ENCODE measurements at regions not wholly inside any gene's neighbourhood (a gene's known extent, or its start where the extent isn't known, plus 50 kb on each side); places are given as distances from the start of the nearest gene placed in this dataset.

DNA sequence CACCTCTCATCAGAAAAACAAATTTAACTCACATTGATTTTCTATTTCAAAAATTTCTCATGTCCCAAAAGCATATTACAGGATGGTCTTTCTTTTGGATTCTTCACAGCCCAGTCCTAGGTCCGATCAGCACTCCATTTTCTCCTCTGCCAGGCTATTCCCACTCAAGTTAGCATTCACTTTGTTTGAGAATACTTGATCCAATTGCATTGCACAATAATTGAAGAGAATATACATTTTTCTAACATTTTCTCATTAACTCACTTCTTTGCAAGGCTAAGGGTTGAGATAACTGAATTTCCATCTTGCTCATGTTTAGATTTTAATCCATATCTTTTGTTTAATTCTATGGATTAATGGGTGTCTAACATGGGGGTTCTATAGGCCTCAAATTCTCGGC lies 716.1 kb downstream of the QKI start:
- DNase-seq (ENCODE audit: extremely low read depth in 1 of 11, low read depth in 9 of 11, low spot score in 4 of 11): no peak

DNA sequence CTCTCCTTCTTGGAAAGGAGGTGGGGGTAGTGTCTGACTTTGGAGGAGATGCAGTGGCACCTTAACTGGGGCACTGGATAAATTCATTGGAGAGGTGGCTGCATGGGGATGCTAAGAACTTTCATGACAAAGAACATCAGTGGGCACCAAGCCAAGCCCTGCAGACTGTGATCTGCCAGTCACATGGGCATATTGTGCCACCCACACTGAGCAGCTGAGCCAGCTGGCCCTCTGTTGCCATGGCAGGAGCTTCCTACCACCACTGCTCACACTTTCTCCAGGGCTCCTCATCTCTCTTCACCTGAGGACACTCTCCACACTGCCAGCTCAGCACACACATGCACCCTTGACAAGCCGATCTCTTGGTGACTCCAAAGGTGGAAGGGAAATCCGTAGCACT lies 715.6 kb downstream of the QKI start:
- DNase-seq (ENCODE audit: extremely low read depth in 1 of 11, low read depth in 9 of 11, low spot score in 4 of 11): no peak

DNA sequence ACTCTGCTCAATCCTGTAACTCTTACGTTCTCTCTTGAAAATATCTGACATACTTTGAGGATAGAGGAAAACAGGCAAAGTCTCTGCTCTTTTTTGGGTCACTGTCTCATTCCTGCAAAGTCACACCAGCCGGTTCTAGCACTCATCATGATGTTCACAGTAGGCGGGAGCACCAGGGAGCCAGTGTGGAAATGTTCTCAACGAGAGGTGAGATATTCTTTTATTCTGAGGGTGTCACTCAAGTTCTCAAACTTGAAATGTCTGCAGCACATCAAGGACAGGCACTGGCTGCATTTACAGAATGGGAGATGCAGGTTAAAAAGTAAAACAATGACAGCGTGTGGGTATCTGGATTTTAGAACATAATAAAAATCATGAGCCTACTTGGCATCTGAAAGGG lies 714.7 kb downstream of the QKI start:
- DNase-seq (ENCODE audit: extremely low read depth in 1 of 11, low read depth in 9 of 11, low spot score in 4 of 11): no peak

DNA sequence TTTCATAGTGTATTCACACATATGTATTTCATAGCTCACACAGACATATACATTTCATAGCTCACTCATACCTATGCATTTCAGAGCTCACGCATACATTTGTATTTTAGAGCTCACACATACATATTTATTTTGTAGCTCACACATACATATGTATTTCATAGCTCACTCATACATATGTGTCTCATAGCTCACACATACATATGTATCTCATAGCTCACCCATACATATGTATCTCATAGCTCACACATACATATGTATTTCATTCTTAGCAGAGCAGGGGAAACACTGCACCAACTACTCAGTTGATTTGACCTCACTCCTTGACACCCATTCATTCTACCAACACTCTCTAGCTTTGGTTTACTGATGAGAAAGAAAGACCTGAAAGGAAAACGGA lies 713.6 kb downstream of the QKI start:
- DNase-seq (ENCODE audit: extremely low read depth in 1 of 11, low read depth in 9 of 11, low spot score in 4 of 11): no peak

DNA sequence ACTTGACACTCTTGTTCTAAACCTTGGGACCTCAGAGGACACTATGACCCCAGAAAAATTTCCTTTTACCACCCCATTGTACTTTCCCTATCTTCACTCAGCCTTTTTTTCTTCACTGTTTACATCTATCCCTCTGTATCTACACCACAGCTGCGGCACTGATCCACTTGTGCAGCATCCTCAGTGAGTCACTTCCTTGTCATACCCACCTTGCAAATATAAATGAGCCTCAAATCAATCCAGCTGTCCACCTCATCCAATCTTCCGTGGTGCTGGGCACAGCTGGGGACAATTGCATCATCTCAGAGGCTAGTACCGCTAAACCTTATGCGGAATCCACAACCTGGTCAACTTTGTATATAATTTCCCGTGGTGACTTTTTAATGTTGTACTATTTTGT lies 710.5 kb downstream of the QKI start:
- DNase-seq (ENCODE audit: extremely low read depth in 1 of 11, low read depth in 9 of 11, low spot score in 4 of 11): no peak

DNA sequence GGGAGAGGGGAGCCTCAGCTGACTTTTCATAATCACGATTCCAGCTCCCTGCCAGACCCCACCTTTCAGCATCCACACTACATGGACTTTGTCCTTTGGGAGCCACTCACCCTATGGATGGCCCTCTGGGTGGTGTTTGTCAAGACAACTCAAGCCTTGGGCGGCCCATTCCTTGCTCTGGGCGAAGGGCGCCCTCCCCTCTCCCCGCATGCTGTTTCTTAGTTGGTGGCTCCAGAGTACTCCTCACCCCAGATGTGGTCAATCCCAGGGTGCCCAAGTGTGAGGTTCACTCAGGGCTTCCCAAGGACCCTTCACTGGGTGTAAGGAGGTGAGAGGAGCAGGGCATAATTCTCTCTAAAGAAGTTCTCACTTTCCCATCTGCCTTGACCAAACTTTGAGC lies 710.0 kb downstream of the QKI start:
- no peak for DNase-seq (ENCODE audit: extremely low read depth in 1 of 11, low read depth in 9 of 11, low spot score in 4 of 11)

DNA sequence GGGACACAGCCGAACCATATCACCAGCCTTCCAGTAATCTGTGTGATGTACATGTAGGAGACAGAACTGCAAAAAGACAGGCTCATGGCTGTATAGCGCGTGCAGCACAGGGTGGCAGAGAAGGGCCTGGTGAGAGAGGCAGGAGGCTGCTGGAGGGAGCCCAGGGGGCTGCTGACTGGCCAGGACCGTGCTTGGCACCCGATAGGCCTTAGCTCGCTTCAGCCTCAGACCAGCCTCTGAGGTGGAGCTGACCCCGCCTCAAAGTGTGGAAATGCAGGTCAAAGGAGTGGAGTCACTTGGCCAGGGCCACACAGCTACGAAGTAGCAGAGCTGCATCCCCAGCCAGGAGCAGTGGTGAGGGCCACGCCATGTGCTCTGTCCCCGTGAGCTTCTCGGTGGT lies 707.6 kb downstream of the QKI start:
- DNase-seq (ENCODE audit: extremely low read depth in 1 of 11, low read depth in 9 of 11, low spot score in 4 of 11): no peak

DNA sequence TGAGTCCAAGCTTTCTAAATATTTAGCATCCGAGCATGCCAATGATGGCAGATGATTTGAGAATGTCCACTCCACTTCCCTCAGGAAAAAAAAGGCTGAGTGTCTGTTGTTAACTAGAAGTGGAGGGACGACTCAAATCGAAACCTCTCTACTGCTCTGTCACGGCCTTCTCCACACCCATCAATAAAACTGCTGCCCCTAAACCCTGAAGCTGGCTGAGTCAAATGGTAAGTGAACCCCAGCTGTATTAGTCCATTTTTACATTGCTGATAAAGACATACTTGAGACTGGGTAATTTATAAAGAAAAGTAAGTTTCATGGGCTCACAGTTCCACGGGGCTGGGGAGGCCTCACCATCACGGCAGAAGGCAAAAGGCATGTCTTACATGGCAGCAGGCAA lies 707.0 kb downstream of the QKI start:
- DNase-seq (ENCODE audit: extremely low read depth in 1 of 11, low read depth in 9 of 11, low spot score in 4 of 11): no peak

DNA sequence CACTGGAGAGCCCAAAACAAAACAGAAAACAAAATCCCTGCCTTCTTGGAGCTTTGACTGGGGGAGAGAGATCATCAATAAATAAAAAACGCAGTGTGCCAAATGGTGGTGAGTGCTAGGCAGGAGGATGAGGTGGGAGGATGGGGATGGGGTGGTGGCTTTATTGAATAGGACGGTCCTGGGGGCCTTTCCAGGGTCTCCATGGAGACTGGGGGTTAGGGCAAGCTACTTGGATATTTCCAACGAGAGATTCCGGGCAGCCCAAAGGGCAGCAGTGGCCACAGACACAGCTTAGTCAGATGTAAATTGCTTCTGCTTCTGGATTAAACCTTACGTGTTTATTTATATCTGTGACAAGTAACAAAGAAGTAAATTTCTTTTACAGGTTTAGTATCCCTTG lies 700.1 kb downstream of the QKI start:
- DNase-seq (ENCODE audit: extremely low read depth in 1 of 11, low read depth in 9 of 11, low spot score in 4 of 11): no peak

DNA sequence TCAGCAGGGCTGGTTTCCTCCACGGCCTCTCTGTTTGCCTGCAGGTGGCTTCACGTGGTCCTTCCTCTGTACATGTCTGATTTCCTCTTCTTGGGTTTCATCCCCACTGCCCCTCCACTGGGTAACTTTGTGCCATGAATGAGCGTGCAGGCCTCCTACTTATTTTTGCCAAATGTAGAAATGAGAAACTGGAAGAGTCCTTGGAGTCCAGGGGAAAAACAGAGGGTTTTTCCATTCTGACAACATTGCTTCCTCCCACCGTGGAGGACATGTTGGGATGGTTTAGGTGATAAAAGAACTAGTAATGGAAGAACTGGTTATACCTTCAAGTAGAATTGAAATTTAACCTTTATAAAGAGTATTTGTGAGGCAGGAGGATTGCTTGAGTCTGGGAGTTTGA lies 699.5 kb downstream of the QKI start:
- no peak for DNase-seq (ENCODE audit: extremely low read depth in 1 of 11, low read depth in 9 of 11, low spot score in 4 of 11)

DNA sequence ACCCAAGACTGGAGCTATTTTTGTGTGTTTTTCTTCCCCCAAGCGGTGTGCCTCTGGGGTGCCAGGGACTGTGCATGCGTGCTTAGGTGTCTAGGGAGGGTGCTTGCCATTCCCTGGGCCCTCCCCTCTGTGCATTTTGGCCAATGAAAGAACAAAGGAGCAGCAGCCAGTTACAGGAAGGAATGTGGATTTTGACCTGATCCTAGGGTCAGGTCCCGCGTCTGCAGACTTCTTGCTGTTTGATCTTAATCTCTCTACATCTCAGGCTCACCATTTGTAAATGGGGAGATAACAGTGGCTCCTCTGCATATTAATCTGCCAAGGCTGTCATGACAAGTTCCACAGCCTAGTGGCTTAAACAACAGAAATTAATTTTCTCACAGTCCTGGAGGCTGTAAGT lies 699.1 kb downstream of the QKI start:
- DNase-seq (ENCODE audit: extremely low read depth in 1 of 11, low read depth in 9 of 11, low spot score in 4 of 11): no peak

DNA sequence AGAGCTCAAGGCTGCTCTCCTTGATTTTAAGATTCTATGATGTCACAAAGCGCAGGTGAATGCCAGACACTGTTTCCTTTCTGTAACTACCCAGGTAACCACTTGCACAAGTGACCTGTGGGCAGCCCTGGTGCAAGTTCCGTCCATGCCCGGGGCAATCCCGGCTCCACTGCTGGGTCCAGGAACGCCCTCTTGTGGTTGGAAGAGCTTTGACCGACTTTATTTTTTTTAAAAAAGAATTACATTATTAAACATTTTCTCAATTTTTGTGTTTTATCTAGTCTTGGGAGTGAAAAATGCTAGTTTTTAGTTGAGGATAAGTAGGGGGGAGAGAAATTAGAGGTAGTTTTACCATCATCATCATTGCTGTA lies 695.2 kb downstream of the QKI start:
- DNase-seq (ENCODE audit: extremely low read depth in 1 of 11, low read depth in 9 of 11, low spot score in 4 of 11): no peak

DNA sequence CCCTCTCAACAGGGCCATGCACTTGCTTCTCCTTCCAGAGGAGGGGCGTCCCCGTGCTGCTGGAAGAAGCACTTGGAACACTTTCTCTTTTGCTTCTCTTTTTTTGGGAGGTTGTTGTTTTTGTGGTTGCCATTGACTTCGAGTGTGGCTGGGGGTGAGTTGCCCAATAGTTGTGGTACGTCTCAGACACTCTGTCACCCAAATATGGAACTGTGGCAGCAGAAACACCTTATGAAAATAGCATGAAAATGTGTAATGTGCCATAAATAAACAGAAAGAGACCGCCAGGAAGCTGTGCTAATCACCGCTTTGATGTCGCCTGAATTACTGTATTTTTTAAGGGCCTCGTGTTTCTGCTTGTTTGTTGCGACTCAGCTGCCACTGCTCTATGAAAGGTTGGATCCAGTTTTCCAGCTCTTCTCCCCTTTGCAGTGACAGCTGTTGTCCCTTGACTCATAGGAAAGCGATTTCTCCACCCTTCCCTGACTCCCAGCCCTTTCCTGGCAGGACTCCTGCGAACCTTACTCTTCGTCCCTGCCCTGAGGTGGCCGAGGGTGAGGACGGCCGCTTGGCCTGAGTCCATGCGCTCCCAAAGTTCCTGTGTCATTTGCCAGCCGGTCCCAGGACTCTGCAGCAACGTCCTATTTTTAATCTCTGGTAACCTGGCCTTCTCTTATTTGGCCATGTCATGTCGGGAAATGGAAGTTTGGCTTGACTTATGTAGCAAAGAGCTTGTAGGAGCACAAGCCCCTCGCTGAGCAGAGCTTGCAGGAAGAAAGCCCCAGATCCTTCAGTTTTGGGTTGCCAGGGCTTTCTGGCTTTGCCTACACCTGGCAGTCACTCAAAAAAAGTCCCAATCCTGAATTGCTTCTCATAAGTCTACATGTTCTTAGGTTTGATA lies 694.6 kb downstream of the QKI start:
- DNase-seq (ENCODE audit: extremely low read depth in 1 of 11, low read depth in 9 of 11, low spot score in 4 of 11): no peak

DNA sequence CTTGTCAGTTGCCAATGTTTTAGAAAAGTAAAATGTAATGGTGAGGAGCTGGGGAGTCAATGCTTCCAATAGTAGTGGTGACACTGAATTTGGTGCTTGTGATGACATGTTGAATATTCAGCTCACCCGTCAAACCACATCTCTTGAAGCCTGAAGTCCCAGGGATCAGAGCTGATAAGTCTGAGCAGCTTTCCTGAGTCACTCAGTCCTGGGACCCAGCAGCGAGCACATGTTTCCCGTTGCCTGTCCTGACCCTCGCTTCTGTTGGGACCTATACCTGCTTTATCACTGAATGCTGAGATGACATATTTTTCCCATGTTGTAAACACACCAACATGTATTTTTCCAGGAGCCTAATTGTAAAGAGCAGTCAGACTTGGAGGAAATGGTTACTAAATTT lies 693.6 kb downstream of the QKI start:
- no peak for DNase-seq (ENCODE audit: extremely low read depth in 1 of 11, low read depth in 9 of 11, low spot score in 4 of 11)

DNA sequence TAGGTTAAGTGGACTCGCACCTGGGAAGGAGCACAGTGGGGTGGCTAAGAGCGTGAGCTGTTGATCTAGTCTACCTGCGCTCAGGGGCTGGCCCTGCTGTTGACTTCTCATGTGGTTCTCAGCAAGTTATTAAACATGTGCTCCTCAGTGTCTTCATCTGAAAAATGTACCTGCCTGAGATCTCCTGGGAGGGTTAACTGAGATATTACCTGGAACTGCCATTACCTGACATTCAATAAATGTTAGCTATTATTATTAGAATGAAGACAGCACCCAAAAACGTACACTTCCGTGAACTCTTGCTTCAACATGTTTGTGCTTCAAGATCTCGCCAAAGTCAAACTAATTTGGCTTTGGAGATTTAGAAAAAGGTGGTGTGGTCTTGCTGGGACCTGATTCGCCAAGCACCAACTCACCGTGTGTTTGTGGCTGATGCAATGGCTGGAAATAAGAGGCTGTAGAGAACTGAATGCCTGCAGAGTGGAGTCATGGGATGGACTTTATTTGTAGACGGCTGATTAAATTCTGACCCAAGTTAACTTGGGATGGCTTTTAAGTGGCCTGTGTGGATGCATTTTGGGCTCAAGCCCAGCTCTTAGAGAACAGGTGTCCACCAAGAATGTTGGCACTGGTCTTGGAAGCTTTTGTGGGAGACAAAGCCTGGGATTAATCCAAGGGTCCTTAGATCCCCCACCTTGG lies 692.9 kb downstream of the QKI start:
- no peak for DNase-seq (ENCODE audit: extremely low read depth in 1 of 11, low read depth in 9 of 11, low spot score in 4 of 11)

DNA sequence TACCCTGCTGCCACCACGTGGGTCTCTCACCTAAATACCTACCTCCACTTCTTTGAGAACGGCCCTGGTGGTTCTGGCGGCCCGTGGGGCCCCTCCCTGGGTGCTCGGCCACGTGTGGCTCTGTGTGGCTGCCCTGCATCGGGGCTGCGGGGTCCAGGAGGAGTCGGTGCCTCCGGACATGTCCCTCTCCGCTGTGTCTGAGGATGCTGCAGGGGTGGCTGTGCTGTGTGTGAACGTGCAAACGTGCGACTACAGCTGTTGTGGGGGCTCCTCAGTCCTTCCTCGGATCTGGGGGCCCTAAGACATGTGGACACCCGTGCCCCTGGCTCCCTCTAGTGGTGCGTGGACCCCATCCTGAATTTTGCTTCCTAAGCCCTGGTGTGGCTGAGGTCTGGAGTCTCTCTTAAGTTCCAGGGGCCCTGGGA lies 691.8 kb downstream of the QKI start:
- no peak for DNase-seq (ENCODE audit: extremely low read depth in 1 of 11, low read depth in 9 of 11, low spot score in 4 of 11)

DNA sequence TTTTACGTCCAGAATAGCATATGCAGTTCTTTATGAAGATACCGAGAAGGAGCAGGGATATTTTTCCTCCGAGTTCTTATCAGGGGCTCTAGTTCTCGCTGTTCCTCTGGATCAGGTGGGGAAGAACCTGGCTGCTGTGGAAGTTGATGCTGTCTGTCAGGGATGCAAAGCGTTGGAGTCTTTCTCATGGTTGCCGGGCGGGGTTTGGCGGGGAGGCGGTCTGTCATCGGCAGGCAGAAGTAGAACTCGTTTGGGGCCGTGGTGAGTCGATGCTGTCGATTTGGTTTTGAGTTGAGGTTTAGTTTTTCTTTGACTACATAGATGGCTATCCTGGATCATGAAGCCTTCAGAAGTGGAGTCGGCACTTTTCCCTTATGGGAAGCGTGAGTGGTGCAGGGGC lies 691.2 kb downstream of the QKI start:
- no peak for DNase-seq (ENCODE audit: extremely low read depth in 1 of 11, low read depth in 9 of 11, low spot score in 4 of 11)

DNA sequence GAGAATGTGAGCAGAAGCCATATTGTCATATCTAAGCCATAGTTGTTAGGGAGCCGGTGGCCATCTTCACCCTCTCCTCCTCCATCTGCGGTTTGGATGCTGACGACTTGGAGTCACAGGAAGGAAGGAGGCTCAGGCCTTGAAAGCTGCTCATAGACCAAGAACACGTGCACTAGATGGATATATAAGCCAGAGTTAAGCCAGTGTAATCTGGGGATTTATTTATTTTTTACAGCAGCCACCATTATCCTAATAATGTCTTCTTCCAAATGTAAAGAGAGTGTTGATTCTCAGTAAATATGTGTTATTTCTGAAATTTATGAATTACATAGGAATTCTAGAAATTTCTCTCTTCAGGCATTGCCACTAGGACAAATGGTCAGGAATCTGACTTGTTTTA lies 689.9 kb downstream of the QKI start:
- no peak for DNase-seq (ENCODE audit: extremely low read depth in 1 of 11, low read depth in 9 of 11, low spot score in 4 of 11)

DNA sequence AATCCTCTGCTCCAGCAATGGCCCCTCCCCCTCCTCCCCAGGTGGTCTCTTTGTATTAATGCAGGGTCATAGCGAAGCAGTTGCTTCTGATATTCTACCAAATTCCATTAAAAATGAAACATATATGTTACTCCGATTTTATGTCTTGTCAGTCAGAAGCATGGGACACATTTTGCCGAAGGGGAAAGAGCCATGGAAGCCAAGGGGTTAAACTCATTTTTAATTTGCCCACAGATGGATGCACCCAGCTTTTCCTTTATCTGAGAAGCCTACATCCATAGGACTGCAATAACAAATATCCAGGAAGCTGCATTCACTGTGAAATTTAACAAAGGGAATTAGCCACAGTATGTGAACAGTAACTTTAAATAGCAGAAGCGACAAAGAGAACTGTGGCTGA lies 688.2 kb downstream of the QKI start:
- no peak for DNase-seq (ENCODE audit: extremely low read depth in 1 of 11, low read depth in 9 of 11, low spot score in 4 of 11)

DNA sequence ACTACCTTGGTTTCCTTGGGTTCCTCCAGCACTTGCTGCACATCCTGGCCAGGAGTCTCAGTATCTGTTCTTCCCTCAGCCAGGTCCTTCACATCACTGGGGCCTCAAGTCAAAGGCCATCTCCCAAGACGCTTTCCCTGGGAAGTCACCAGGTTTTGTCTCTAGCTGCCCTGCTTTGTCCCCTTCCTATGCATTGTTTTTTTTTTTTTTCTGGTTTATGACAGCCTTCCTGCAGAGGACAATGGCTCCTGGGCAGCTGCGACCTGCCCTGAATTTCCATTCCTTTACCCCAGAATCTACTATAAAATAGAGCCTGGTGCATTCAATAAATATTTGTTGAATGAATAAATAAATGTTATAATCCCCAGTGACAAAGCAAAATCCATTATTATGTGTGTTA lies 687.3 kb downstream of the QKI start:
- DNase-seq (ENCODE audit: extremely low read depth in 1 of 11, low read depth in 9 of 11, low spot score in 4 of 11): no peak

All from renal cortex interstitium (tissue), 11 donors.